BJ (cell line): ENCODE measurements at regions not wholly inside any gene's neighbourhood (a gene's known extent, or its start where the extent isn't known, plus 50 kb on each side); places are given as distances from the start of the nearest gene placed in this dataset. TPM values are rescaled to one million over a fixed set of nuclear protein-coding genes. Genes with fewer than 3 reads are reported as not detected.

Experiments used
- CTCF ChIA-PET: fragments of 350-600 bp; formaldehyde crosslinking; extraction: SDS; loops from one replicate; lab custom pipeline; 2021; ENCODE audit warnings: antibody characterized with exemption, inconsistent platforms; lab: Yijun Ruan, JAX
- POLR2A ChIA-PET: fragments of 300-600 bp; sonication (Branson Sonifier 250); formaldehyde crosslinking; extraction: SDS; loops from one replicate; lab custom pipeline; 2021; ENCODE audit warnings: antibody characterized with exemption; lab: Charles Lee
- DNase-seq: peaks from one replicate; pipeline ENCODE4 v3.0.0-alpha.2; 2011; ENCODE audit warnings: low read depth
- H3K27me3 ChIP-seq: 2 replicates; pipeline ENCODE4 v1.6.0; 2011; ENCODE audit warnings: low read length; ENCODE audit not compliant: control insufficient read depth, insufficient read depth
- H3K36me3 ChIP-seq: 2 replicates; pipeline ENCODE4 v1.5.1; 2011; ENCODE audit warnings: low read length; ENCODE audit not compliant: control insufficient read depth, insufficient read depth
- H3K4me3 ChIP-seq: 2 replicates; pipeline ENCODE4 v1.5.1; 2011; ENCODE audit warnings: low read depth, mild to moderate bottlenecking, control low read depth, low read length
- CTCF ChIP-seq: IDR thresholded peaks from 2 replicates; pipeline ENCODE4 v1.5.1; 2011; ENCODE audit warnings: low read depth, mild to moderate bottlenecking, control low read depth, inconsistent platforms, low read length, moderate library complexity; ENCODE audit not compliant: insufficient read depth
- small RNA-seq: library from RNA; depleted of rRNA; stranded (forward); fragments of <200 nt; gene quantifications from one replicate; pipeline ENCODE3, GENCODE V24; 2012; ENCODE audit warnings: low replicate concordance, low read depth; ENCODE audit not compliant: insufficient read length

GRCh38 chr4:134276476-134276875 is 74.9 kb upstream of the PABPC4L start:
- no peaks in the 10 kb centered on the region for H3K27me3 ChIP-seq
- no peak for TF ChIP-seq CTCF
- H3K36me3 ChIP-seq = no peaks in the 10 kb centered on the region
- ChIA-PET CTCF (no interaction called here), POLR2A (no interaction called here)
- DNase-seq = no peak
- no peak overlapping the region for H3K4me3 ChIP-seq

GRCh38 chr4:134260126-134260525 is 58.5 kb upstream of the PABPC4L start:
- CTCF ChIA-PET = no interaction called here
- no peak for TF ChIP-seq CTCF
- POLR2A ChIA-PET = no interaction called here
- no peak overlapping the region for H3K4me3 ChIP-seq
- no peaks in the 10 kb centered on the region for H3K36me3 ChIP-seq
- H3K27me3 ChIP-seq = no peaks in the 10 kb centered on the region
- no peak for DNase-seq

Small RNA genes lying in the stretch of these regions (small RNA-seq; reads per million reads assigned to genes)
- gene AC104619.4 = not detected
- gene RF00026 = not detected
